ENCODE measurements at regions not wholly inside any gene's neighbourhood (a gene's known extent, or its start where the extent isn't known, plus 50 kb on each side); places are given as distances from the start of the nearest gene placed in this dataset.

GRCh38 chr18:57915865-57916582 lies 112.9 kb upstream of the ATP8B1 start:
- ATAC-seq: peak in 1 of 2 donors; percentile 32

- ATAC-seq: no peak
Measured at GRCh38 chr18:57915248-57915647, 112.1 kb upstream of the ATP8B1 start.

- no peak for ATAC-seq
Measured at GRCh38 chr18:57913686-57914085, 110.6 kb upstream of the ATP8B1 start.

DNA sequence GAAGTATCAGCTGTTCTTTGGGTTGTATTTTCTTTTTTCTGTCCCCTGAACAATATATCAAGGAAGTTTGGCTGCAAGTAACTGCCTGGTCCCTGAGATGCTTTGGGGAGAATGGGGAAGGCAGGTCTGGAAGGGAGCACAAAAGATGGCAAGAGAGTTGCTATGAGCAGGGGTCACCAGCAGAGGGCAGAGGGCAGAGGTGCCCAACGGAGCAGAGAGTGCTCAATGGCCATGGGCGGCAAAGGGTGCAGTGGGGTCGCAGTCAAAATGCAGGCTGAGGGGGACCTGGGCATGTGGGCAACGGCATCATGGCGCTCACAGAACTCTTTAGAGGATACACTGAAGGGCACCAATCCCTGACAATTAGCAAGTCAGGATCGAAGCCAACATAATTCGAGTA lies 107.7 kb upstream of the ATP8B1 start:
- no peak for ATAC-seq

DNA sequence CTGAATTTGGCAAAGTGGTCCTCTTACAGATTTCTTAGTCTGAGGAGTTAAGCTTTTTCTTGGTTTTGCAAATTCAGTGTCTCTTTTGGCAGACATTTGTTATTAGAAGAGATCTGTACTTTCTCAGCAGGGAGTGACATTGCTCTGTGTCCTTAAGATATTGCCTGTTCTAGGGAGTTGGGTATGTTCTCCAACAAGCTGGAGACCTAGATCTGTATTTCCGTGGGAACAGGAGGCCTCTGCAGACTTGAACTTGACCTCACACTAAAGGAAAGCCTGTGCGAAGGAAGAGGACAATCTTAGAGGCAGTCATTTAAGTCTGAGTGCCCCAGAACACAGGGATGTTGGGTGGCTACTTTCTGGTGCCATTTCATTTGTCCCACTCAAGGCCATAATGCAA lies 107.0 kb upstream of the ATP8B1 start:
- ATAC-seq: no peak

- no peak for ATAC-seq
Measured at GRCh38 chr18:57909620-57910019, 106.5 kb upstream of the ATP8B1 start.

DNA sequence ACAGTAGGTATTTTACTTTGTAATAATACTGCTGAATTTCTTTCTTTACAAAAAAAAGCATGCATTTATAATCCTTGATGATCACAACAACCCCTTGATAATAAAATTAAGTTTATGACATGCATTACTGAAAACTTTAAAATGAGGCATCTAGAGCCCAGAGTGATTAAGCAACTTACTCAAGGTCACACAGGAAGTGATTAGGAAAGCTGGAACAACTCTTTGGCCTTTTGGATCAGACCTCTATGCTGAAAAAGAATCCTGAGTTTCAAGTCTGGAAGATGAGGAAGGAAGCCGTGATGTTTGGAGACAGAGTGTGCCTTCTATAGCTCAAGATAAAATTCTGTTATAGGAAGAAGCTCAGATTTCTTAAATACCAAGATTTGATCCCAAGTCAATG lies 105.0 kb upstream of the ATP8B1 start:
- no peak for ATAC-seq

DNA sequence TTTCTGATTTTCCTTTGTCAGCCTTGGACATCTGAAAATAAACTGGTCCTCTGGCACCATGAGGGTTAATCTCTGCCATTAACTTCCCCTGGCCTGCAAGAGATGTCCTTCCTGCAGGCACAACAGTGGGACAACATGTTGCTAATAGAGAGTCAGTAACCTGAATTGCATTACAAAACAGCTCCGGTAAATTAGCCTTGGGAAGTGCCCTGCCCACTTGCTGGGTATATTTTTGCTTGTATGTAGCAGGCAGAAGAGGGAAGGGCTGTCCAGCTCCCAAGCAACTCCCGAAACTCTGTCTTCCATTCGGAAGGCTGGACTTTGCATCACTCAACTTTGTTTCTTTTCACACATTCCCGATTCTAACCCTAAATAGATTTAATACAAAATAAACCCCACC lies 104.4 kb upstream of the ATP8B1 start:
- no peak for ATAC-seq

GRCh38 chr18:57906852-57907251 lies 103.7 kb upstream of the ATP8B1 start:
- no peak for ATAC-seq

GRCh38 chr18:57904535-57904934 lies 101.4 kb upstream of the ATP8B1 start:
- ATAC-seq: no peak

DNA sequence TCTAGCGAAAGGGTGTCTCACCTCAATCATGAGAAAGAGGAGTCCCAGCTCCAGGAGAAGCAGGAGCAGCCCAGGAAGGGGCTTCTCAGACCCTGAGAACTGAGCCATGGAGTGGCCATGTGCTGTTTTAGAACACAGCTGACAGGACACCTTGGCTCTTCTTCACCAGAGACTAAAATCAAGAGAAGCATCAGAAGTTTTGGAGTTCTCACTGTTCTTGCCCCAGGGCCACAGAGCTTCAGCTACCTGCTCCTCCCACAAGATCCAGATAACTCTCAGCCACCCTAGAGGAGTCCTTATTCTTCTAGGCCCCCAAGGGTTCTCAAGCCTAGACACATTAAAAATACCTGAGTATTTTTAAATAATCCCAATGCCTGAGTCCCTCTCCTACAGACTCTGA lies 99.6 kb upstream of the ATP8B1 start:
- ATAC-seq: no peak

- ATAC-seq: no peak
Measured at GRCh38 chr18:57901825-57902589, 98.9 kb upstream of the ATP8B1 start.

DNA sequence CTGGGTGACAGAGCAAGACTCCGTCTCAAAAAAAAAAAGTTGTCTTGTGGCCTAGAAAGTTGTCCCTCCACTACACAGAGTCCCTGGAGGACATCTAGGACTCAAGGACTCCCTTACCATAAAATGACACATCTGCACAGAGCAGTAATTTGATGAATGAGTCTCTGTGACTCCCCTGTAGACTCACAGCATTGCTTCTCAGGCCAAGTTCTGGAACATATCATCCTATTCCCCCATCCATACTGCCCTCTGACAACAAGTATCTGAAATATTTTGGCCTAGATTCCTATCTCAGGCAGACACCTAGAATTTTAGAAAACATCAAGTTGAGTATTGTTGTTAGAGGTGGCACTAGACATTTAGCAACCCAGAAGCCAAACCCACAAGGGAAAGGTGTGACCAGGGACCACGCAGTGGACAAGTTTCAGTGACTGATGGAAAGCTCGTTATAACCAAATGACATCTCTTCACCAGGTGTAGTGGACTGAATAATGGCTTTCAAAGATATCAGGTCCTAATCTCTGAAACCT lies 97.9 kb upstream of the ATP8B1 start:
- no peak for ATAC-seq

DNA sequence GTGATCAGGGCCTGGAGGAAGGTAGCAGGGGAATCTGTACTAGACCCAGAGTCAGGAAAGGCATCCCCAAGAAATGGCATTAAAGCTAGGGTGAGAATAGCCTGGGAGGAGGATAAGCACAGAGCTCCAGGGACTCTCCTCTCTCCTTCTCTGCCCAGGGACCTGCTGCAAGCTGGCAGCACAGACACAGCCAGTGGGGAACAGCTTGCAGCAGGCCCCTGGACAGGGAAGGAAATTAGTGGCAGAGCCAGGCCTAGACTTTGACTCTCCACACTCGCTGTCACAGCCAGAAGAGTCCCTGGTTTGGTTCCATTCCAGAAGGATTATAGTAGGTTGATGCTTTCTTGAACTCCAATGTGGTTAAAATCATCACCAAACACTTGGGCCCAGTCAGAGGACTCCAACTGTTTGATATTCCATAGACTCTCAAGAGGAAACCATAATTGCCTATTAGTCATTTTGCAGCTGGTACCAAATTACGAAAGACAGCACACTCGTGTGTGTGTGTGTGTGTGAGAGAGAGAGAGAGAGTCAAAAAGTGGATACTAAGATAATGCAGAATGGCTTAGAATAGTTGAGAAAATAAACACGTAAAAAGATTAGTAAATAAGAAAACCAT lies 95.5 kb upstream of the ATP8B1 start:
- ATAC-seq: no peak

GRCh38 chr18:57895182-57895581 lies 92.1 kb upstream of the ATP8B1 start:
- ATAC-seq: no peak

DNA sequence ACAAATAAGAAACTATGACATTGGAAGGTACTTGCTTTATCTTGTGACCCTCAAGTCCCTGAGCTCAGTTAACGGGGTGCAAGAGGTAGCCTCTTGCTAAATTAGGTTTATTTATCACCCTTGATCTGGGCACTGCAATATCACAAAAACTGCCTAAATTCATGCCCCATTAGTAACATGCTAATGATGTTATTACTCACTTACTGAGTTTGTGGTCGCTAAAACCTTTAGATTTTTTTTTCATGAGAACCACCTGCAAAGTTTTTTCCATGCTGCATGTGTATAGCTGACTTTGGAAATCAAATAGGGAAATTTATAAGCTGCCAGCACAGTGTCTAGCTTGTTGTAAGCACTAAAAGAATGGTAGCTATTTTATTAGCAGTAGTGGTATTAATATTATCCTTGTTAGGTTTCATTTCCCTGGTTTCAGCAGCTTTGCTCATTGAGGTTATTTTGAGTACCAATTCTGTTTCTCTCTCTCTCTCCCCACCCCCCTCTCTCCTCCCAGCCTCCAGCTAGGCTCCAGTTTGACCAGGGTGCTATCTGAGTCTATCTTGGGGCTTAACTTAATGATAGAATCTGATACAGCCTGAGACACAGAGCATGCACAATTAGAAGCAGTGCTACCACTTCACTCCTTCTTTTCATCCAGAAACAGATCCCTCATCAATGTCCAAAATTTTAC lies 88.7 kb upstream of the ATP8B1 start:
- ATAC-seq: no peak

- ATAC-seq: no peak
Measured at GRCh38 chr18:57890266-57890665, 87.2 kb upstream of the ATP8B1 start.

DNA sequence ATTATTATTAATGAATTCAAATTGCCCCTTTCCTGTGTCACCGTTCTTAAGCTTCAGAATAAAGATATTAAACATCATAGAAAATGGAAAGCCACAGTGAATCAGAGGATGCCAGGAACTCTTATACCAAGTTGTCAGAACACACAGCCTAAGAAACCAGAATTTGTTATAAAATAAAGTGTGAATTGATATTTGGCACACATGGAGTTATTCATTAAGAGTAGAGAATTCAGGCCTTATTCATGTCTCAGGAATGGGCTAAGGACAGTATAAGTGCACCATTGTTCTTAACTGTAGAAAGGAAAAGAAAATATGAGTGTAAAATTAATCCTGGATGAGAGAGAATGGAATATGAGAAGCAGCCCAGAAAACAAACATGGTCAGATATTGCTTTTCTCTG lies 86.7 kb upstream of the ATP8B1 start:
- no peak for ATAC-seq

DNA sequence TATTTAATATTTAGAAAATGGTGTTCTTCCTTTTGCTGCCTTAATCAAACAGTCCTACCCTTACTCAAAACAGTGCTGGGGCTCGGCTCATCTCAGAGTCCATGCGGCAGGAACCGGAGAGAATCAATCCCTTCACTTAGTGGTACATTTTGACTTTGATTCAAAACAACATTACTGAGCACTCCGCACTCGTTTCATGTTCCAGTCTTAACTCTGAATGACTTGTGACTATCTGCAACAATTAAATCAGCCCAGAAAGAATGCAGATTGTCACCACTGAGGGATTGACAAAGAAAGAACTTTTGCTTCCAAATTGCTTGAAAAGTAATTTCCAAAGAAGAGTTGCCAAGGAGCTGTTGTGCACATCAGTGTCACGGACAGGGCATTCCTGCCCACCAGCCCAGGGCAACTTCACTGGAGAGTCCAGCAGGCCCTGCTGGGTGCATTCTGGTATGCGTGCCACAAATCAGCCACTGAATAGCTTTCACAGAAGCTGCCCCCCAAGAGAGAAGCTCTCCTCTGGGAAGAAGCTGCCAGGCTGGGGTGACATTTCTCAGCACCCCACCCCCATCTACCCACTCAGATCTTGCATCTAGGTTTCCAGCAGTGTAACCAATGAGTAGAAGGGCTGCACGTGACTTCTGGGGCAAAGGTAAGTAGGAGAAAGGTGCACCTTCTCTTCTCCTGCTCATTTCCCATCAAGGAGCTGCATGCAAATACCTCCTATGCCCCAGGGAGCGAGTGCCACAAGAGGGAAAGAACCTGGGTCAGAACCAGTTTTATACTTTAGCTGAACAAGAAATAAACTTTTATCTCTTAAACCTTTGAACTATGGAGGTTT lies 84.6 kb upstream of the ATP8B1 start:
- ATAC-seq: no peak

- ATAC-seq: no peak
Measured at GRCh38 chr18:57885931-57886330, 82.8 kb upstream of the ATP8B1 start.

DNA sequence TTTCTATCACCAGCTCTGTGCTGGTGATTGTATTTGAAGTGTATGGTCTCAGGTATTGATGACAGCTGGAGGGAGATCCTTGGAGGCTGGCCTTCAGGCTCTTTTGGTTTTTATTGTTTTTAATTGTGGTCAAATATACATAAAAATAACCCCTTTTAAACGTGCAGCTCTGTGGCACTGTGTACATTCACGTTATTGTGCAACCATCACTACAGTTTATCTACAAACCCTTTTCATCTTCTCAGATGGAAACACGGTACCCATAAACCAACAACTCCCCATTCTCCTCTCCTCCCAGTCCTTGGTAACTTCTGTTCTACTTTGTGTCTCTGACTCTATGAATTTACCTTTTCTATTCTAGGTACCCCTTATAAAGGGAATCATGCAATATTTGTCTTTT lies 79.3 kb upstream of the ATP8B1 start:
- no peak for ATAC-seq

DNA sequence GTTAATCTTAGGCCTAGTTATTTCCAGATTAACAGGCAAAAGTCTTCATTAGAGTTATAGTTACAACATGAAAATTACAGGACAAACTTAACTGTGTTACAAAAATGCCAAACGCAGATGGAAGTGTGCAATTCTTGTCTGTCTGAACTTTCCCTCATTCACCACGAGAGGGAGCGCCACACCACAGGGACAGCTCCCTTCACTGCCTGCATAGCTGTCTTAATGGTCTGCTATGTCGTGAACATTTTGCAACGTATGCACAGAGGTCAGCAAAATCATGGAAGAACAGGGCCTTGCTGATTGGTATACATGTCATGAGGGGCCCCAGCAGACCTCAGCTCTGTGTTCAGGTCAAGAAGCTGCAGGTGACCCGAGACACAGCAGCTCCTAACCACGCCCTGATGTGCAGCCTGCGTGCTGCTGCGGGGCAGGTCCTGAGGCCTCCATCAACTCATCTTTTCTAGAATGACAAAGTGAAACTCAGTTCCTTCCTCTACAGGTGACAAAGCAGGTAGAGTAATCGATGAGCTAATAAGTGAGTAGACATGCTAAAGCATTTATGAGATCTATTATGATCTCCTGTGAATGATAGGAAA lies 78.8 kb upstream of the ATP8B1 start:
- peak; percentile 55 to 73 for ATAC-seq
